Caco-2 (cell line): ENCODE measurements at regions not wholly inside any gene's neighbourhood (a gene's known extent, or its start where the extent isn't known, plus 50 kb on each side); places are given as distances from the start of the nearest gene placed in this dataset.

Source experiments
- BruUV-seq: library from RNA; stranded (reverse); fragments of 400-500 nt; replicated peaks from 2 replicates; lab custom pipeline; 2021; lab: Mats Ljungman, UMichigan
- CTCF ChIA-PET: fragments of 300-600 bp; sonication (Branson Sonifier 250); formaldehyde crosslinking; loops from one replicate; lab custom pipeline; 2022; ENCODE audit warnings: antibody characterized with exemption; lab: Charles Lee
- POLR2A ChIA-PET: fragments of 300-600 bp; sonication (Branson Sonifier 250); formaldehyde crosslinking; loops from one replicate; lab custom pipeline; 2022; ENCODE audit warnings: antibody characterized with exemption; lab: Charles Lee
- DNase-seq, 2 experiments: peaks; one replicate each; pipeline versions ENCODE4 v3.0.0 to v3.0.0-alpha.2; 2020 to 2022
- H3K27me3 ChIP-seq: replicated peaks from 2 replicates; pipeline ENCODE4 v1.6.0; 2011; ENCODE audit warnings: low read length; ENCODE audit not compliant: control insufficient read depth, insufficient read depth
- H3K36me3 ChIP-seq: 2 replicates; pipeline ENCODE4 v1.5.1; 2011; ENCODE audit warnings: low read length; ENCODE audit not compliant: control insufficient read depth, insufficient read depth
- H3K4me1 ChIP-seq: fragments of 250-450 bp; sonication (Bioruptor Pico); 2 replicates; pipeline ENCODE4 v1.5.1; 2020; ENCODE audit warnings: mild to moderate bottlenecking
- H3K4me3 ChIP-seq: 2 replicates; pipeline ENCODE4 v1.5.1; 2011; ENCODE audit warnings: low read depth, mild to moderate bottlenecking, control low read depth, low read length
- H3K9me3 ChIP-seq: fragments of 250-450 bp; sonication (Bioruptor Pico); 2 replicates; pipeline ENCODE4 v1.5.1; 2020; ENCODE audit warnings: mild to moderate bottlenecking, moderate library complexity
- H3K27ac Mint-ChIP-seq: one replicate; pipeline ENCODE4 v1.8.0; 2022; ENCODE audit warnings: mixed read lengths; ENCODE audit not compliant: unreplicated experiment
- H3K27me3 Mint-ChIP-seq: one replicate; pipeline ENCODE4 v1.8.0; 2022; ENCODE audit warnings: mixed read lengths; ENCODE audit not compliant: insufficient read depth, unreplicated experiment
- H3K36me3 Mint-ChIP-seq: one replicate; pipeline ENCODE4 v1.8.0; 2022; ENCODE audit warnings: mild to moderate bottlenecking, mixed read lengths; ENCODE audit not compliant: insufficient read depth, unreplicated experiment
- H3K4me1 Mint-ChIP-seq: one replicate; pipeline ENCODE4 v1.8.0; 2022; ENCODE audit warnings: low read depth, mixed read lengths; ENCODE audit not compliant: unreplicated experiment
- H3K4me3 Mint-ChIP-seq: one replicate; pipeline ENCODE4 v1.8.0; 2022; ENCODE audit warnings: mild to moderate bottlenecking, moderate library complexity, mixed read lengths; ENCODE audit not compliant: unreplicated experiment
- H3K9me3 Mint-ChIP-seq: one replicate; pipeline ENCODE4 v1.8.0; 2022; ENCODE audit warnings: mixed read lengths; ENCODE audit not compliant: unreplicated experiment
- CTCF ChIP-seq, 2 experiments: fragments of 200-600 bp in 1 of 2; IDR thresholded peaks; 1 replicate in 1 of 2; 2 replicates in 1 of 2; pipeline versions ENCODE4 v1.5.1 to v1.8.0; 2011 to 2022; ENCODE audit warnings: antibody characterized with exemption in 1 of 2, control low read depth in 1 of 2, inconsistent platforms in 1 of 2, low read depth in 1 of 2, low read length in 1 of 2, mild to moderate bottlenecking in 1 of 2, moderate library complexity in 1 of 2; ENCODE audit not compliant: insufficient read depth in 1 of 2, severe bottlenecking in 1 of 2, unreplicated experiment in 1 of 2
- intact Hi-C: fragments of 100-400 bp; cut with micrococcal nuclease; formaldehyde crosslinking; loops from one replicate; pipeline ENCODE4 v1.10.0; 2022; ENCODE audit not compliant: unreplicated experiment

- Histone ChIP-seq H3K9me3 (no peaks in the 10 kb centered on the region; the same call in 1 of the 2 replicates), H3K4me1 (no peaks in the 10 kb centered on the region)
- CTCF ChIA-PET: no interaction called here
Observed at GRCh38 chr11:127962416-127962815, 624.9 kb downstream of the ETS1 start.

GRCh38 chr11:127950162-127950561 lies 637.2 kb downstream of the ETS1 start:
- no peak for DNase-seq
- H3K4me1 ChIP-seq: no peaks in the 10 kb centered on the region
- no peak for TF ChIP-seq CTCF (IDR thresholded peaks at IDR 0.05; ENCODE audit: insufficient read depth in 1 of 2, low read depth in 1 of 2, low read length in 1 of 2, severe bottlenecking in 1 of 2, unreplicated experiment in 1 of 2)
- no peaks in the 10 kb centered on the region for H3K4me1 Mint-ChIP-seq
- no peak overlapping the region for H3K4me3 Mint-ChIP-seq
- H3K36me3 ChIP-seq: no peaks in the 10 kb centered on the region
- H3K27ac Mint-ChIP-seq: no peak overlapping the region
- intact Hi-C loops: no loop called here
- no peak overlapping the region for H3K4me3 ChIP-seq
- H3K9me3 Mint-ChIP-seq: peaks cover 18% of the 10 kb centered on the region
- H3K36me3 Mint-ChIP-seq: no peaks in the 10 kb centered on the region
- no peaks in the 10 kb centered on the region for H3K27me3 ChIP-seq
- ChIA-PET CTCF (no interaction called here), POLR2A (no interaction called here)
- no TSS peak for BruUV-seq
- H3K9me3 ChIP-seq: peaks cover 5% of the 10 kb centered on the region
- peaks cover 3% of the 10 kb centered on the region for H3K27me3 Mint-ChIP-seq

More at GRCh38 chr11:127962416-127962815, 624.9 kb downstream of the ETS1 start:
- no peaks in the 10 kb centered on the region for H3K4me1 Mint-ChIP-seq
- no peak overlapping the region for H3K4me3 ChIP-seq
- intact Hi-C loops: no loop called here
- no peak for TF ChIP-seq CTCF (IDR thresholded peaks at IDR 0.05; ENCODE audit: insufficient read depth in 1 of 2, low read depth in 1 of 2, low read length in 1 of 2, severe bottlenecking in 1 of 2, unreplicated experiment in 1 of 2)
- H3K27ac Mint-ChIP-seq: no peak overlapping the region
- H3K27me3 ChIP-seq: no peaks in the 10 kb centered on the region
- no peaks in the 10 kb centered on the region for H3K36me3 ChIP-seq
- H3K27me3 Mint-ChIP-seq: peaks cover 13% of the 10 kb centered on the region
- H3K36me3 Mint-ChIP-seq: no peaks in the 10 kb centered on the region
- POLR2A ChIA-PET: no interaction called here
- H3K9me3 Mint-ChIP-seq: no peaks in the 10 kb centered on the region
- BruUV-seq: no TSS peak
- no peak for DNase-seq
- H3K4me3 Mint-ChIP-seq: no peak overlapping the region

GRCh38 chr11:127943763-127944162 lies 643.6 kb downstream of the ETS1 start:
- Mint-ChIP-seq H3K36me3 (no peaks in the 10 kb centered on the region), H3K9me3 (no peaks in the 10 kb centered on the region), H3K4me1 (no peaks in the 10 kb centered on the region), H3K4me3 (no peak overlapping the region), H3K27me3 (no peaks in the 10 kb centered on the region), H3K27ac (no peak overlapping the region)
- intact Hi-C loops: loop anchor here (5.0 kb wide), 1 partner anchor 101 kb away; no protein-coding TSS in a partner anchor
- Histone ChIP-seq H3K4me1 (no peaks in the 10 kb centered on the region), H3K36me3 (no peaks in the 10 kb centered on the region), H3K27me3 (no peaks in the 10 kb centered on the region), H3K9me3 (no peaks in the 10 kb centered on the region), H3K4me3 (no peak overlapping the region)
- ChIA-PET CTCF (no interaction called here), POLR2A (no interaction called here)
- no peak for DNase-seq
- TF ChIP-seq CTCF (IDR thresholded peaks at IDR 0.05; ENCODE audit: insufficient read depth in 1 of 2, low read depth in 1 of 2, low read length in 1 of 2, severe bottlenecking in 1 of 2, unreplicated experiment in 1 of 2): no peak
- BruUV-seq: no TSS peak
